GM19240 (cell line): ENCODE measurements at regions not wholly inside any gene's neighbourhood (a gene's known extent, or its start where the extent isn't known, plus 50 kb on each side); places are given as distances from the start of the nearest gene placed in this dataset.
"Not testable (repeated sequence)": the region's sequence is repeated elsewhere in the genome, so short reads cannot be mapped to it uniquely, and the experiment has no call there.

Experiments
- DNase-seq: peaks from one replicate; pipeline ENCODE4 v3.0.0; 2011; ENCODE audit warnings: low spot score; ENCODE audit not compliant: insufficient read length

DNA sequence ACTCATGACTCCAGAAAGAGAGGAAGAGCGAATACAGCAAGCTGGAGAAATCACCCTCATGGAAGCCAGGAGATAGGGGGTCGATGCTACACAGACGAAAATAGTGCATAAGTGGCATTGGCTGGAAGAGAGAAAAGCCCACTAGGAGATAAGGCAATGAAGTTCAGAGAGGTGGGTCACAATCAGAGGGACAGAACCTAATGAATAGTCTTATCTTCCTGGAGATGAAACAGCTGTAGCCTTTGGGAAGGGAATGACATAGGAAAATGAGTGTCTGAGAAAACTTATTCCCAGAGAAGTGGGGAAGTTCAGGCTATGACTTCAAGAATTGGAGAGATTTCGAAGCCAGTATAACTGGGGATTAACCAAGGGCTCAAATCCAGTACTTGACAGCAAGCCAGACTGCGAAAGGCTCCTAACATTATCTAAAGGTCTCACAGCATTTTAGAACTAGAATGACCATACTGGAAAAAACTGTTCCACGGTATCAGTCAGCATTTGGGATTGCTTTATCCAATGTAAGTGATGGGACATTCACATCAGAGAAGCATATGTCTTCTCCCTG is 211.1 kb downstream of the ZNF365 start:
- no peak for DNase-seq

- DNase-seq: no peak
These were observed 212.8 kb downstream of the ZNF365 start for GRCh38 chr10:62587011-62587410.

- DNase-seq: no peak
These were observed 213.9 kb downstream of the ZNF365 start for GRCh38 chr10:62588116-62588515.

DNA sequence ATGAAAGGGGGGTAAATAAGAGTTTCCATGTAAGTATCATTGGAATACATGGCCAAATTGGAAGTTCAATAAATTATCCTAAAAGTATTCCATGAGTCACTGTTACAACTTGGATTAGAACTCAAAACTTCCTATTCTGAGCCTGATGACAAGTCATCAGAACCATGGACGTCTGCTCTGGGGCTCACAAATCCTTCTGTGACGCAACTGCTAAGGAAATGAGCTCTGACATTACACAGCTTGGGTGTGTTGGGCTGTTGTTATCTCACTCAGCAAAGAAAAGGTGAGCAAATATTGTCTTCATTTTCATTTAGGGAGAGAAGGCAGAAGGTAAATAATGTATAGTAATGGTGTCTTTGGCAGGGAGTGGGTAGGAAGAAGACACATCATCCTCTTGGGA is 214.8 kb upstream of the ADO start:
- no peak for DNase-seq

- DNase-seq: no peak
These were observed 214.2 kb upstream of the ADO start for GRCh38 chr10:62590306-62590705.

DNA sequence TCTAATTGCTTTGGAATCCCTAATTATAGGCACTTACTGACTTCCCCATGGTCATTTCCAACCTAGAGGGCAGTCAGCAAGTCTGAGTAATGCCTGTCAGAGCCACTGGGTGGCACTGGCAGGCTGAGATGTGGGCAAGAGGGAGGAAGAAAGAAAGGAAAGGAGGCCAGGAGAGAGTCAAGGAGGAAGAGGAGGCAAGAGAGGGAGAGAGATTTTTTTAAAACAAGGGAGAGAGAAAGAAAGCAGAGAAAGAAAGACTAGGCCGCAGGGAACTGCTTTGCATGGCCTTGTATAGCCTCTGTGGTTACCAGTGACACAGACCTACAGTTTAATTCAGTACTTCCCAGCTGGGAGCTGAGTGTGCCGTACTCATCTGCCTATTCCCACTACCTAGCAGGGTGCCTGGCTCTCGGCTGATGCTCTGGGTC is 210.4 kb upstream of the ADO start:
- no peak for DNase-seq

DNA sequence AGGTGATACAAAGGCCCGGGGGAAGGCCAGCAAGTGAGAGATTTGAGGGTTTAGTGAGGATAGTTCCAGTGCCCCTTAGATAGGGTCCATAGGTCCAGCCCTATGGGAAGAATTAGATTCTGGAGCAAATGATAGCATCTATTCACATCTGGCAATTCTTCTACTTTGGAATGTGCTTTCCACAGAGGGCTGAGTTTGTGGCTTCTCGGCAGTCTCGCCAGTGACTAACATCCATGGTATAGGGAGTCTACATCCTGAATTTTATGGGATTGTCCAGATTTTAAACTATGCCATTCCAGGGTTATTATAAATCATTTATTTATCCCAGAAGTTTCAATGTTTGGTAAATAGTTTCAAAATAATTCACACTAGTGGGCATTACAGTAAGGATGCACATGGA is 207.3 kb upstream of the ADO start:
- DNase-seq: no peak

DNA sequence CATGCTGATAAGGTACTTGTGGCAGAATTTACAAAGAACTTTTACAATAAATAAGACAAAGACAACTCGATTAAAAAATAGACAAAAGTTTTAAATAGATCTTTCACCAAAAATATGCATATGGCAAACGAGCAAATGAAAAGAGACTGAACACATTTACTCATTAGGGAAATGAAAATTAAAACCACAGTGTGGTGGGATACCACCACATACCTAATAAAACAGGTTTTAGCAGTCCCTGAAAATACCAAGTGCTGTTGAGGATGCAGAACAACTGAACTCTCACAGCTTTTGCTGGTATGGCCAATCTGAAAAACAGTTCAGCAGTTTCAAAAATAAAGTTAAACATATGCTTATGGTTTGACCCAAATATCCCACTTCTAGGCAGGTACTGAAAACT is 205.4 kb upstream of the ADO start:
- DNase-seq: no peak

DNA sequence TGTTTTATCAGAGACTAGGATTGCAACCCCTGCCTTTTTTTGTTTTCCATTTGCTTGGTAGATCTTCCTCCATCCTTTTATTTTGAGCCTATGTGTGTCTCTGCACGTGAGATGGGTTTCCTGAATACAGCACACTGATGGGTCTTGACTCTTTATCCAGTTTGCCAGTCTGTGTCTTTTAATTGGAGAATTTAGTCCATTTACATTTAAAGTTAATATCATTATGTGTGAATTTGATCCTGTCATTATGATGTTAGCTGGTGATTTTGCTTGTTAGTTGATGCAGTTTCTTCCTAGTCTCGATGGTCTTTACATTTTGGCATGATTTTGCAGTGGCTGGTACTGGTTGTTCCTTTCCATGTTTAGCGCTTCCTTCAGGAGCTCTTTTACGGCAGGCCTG is 198.0 kb upstream of the ADO start:
- DNase-seq: not testable (repeated sequence)

DNA sequence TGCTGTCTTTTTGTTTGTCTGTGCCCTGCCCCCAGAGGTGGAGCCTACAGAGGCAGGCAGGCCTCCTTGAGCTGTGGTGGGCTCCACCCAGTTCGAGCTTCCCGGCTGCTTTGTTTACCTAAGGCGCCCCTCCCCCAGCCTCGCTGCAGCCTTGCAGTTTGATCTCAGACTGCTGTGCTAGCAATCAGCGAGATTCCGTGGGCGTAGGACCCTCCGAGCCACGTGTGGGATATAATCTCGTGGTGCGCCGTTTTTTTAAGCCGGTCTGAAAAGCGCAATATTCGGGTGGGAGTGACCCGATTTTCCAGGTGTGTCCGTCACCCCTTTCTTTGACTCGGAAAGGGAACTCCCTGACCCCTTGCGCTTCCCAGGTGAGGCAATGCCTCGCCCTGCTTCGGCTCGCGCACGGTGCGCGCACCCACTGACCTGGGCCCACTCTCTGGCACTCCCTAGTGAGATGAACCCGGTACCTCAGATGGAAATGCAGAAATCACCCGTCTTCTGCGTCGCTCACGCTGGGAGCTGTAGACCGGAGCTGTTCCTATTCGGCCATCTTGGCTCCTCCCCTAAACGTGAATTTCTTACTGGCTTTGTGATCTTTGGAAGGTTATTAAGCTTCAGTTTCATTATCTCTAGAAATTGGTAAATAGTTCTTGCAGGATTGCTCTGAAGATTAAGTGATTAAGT is 196.2 kb upstream of the ADO start:
- DNase-seq: not testable (repeated sequence)

GRCh38 chr10:62610649-62611229 is 193.8 kb upstream of the ADO start:
- DNase-seq: peak; percentile 66

DNA sequence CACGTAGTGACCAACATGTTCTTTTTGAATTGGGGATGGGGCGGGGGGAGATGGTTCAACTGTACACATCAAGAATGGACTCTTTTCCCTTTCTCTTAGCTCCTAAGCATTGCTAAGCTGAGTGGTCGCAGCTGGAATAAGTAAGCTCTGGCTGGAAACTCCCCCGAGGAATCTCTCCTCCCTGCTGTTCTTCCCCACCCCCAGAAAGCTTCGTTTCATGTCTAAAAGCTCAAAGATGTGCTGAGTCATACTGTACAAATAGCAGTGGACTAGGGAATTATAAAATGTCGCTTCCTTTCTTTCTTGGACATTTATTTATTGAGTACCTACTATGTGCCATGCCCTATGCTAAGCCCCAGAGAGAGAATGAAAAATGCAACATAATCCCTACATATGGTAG is 191.1 kb upstream of the ADO start:
- DNase-seq: no peak

DNA sequence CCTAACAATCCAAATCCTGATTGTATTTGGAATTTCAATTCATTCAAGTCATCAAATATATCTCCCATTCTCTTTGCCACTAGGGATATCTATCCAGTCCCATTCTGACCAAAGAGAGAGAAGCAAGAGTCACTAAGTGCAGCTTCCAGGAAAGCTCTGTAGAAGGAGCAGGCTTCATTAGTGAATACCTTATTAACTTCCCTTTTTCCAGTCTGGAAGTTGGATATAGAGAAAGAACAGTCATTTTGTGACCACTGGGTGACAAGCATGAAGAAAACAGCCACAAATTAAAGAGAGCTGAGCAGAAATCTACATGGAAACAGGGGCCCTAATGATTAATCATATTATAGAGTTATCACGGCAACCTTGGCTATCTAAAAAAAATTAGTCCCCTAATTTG is 190.7 kb upstream of the ADO start:
- DNase-seq: no peak

DNA sequence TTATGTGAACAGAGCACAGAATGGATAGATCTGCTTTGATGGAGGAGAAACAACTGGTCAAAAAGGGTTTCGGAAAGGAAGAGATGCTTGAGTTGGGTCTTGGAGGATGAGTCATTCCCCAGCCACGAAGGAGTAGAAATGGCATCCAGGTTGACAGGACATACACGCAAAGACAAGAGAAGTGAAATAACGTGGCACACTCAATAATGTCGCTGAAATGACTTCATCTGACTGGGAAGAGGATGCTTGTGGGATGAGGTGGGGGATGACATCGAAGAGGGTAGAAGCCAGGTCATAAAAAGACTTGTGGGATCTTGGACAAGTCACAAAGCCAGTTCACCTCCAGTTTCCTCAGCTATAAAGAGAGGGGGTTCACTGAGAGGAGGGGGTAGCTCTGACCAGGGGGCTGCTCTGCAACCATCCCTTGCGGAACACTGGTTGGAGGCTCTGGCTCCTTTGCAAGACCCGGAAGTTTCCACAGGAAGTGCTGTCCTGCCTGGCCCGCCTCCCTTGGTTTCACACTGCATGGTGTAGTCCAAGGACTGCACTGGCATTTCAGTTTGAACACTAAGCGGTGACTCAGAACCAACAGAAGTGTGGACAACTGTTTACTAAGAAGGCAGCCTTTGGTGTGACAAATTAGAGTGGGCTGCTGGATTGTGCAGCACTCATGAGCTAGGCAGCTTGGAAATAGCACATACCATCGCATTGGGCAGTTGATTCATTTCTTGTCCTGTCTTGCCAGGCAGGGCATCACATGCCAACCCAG is 189.9 kb upstream of the ADO start:
- peak; percentile 53 for DNase-seq

DNA sequence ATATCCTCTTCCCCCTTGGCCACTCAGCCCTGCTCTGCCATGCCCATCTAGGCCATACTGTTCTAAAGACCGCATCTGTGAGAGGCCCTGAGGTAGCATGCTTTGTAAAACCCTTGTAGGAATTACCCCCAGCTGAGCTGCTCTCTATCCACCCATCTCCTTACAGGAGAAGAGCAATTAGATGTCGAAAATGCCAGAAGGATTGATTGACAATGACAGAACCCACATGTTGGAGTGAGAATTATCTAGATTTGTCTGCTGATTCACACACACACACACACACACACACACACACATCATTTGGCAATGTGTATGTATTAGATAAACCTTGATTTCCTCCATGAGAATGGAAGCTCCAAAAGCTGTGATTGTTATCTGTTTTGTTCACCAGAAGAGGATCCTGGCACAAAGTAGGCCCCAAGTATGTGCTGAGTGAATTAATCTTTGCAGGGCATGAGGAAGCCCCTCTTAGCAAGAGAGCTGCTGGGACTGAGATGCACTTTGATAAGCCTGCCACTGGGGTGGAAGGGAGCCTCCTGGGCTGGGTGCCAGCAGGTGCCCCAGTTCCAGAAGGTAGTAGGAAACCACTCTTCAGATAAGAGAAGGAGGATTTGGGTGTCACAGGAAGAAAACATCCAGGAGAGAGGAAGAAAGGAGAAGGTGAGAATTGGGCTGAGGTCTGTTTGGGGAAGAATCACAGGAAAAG is 187.5 kb upstream of the ADO start:
- DNase-seq: no peak

DNA sequence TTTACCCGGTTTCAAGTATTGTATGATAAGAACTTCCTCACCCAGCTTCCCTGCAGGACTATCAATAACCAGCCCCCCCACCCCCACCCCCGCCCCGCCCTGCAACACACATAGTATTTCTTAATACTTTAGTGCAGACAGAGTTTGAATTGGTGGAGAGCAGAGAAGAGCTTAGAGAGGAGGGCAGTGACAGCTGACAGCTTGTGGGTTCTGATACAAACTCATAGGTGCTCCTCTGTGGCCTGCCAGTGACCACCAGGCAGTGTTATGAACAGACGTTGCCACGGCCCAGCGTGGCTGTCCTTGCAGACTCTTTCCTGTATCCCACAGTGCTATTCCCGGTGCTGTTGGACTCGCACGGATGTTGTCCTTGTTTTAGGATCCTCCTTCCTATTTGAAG is 186.9 kb upstream of the ADO start:
- DNase-seq: no peak

DNA sequence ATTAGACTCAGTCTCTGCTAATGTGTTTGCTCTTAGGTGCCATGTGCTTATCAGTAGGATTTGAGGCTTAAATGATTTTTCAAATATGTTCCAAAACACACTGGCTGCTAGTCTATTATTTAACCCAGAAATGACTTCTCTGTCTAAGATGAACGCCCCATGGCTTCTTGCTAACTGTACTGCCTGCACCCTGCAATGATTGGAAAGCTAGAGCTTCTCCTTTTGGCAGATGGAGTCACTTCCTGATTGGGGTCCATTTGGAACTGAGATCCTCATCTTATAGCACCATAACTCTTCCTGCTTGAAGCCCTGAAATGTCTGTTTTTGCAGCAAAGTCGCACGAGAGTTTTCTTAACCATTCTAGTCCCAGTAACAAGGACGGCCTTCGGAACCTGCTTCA is 186.5 kb upstream of the ADO start:
- DNase-seq: no peak

GRCh38 chr10:62618576-62619412 is 185.7 kb upstream of the ADO start:
- no peak for DNase-seq

DNA sequence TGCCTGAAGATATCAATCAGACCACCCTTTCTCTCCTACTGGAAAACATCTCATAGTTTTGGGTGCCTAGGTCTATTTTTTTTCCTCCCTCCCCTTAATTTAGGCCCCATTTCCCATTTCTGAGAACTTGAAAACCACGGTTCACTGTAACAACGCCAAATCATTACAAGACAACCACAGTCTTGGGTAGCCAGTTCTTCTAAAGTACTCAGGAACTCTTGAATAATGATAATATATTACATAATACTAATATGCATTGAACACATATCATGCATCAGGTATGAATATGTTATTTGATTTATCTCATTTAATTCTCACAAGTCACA is 185.1 kb upstream of the ADO start:
- DNase-seq: no peak

DNA sequence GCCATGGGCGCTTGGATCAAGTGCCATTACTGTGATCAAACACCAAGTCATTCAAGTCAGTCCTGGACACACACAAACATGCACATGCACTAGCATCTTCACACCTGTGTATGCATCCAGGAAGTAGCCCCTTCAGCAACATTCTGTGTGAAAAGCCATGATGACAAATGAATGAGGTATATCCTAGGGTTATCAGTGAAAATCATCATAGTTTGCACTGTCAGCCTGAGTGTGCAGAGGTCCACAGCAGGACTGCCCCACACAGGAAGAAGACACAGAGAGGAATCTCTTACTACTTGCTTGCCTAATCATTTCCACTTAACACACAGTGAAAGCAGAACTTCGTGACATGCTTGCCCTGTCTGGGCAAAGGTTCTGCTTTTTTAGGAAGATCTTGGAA is 184.0 kb upstream of the ADO start:
- no peak for DNase-seq

GRCh38 chr10:62623223-62623622 is 181.3 kb upstream of the ADO start:
- no peak for DNase-seq
